GM23338 (cell line): ENCODE measurements at regions not wholly inside any gene's neighbourhood (a gene's known extent, or its start where the extent isn't known, plus 50 kb on each side); places are given as distances from the start of the nearest gene placed in this dataset.

Source experiments
- ATAC-seq: fragments of 200-7000 bp; cut with Tn5 transposase; 3 replicates; pipeline ENCODE4 v1.9.1; 2020
- DNase-seq: peaks from one replicate; pipeline ENCODE4 v3.0.0-alpha.2; 2015; ENCODE audit warnings: low spot score
- H2AFZ ChIP-seq: fragments of 200-600 bp; sonication (generic); 2 replicates; pipeline ENCODE4 v1.8.0; 2016; ENCODE audit warnings: antibody characterized with exemption, mild to moderate bottlenecking, moderate library complexity
- H3F3A ChIP-seq: fragments of 200-600 bp; sonication (generic); replicated peaks from 2 replicates; pipeline ENCODE4 v1.8.0; 2017; ENCODE audit warnings: antibody characterized with exemption, mixed run types, low read depth
- H3K27ac ChIP-seq: fragments of 200-600 bp; sonication (generic); 2 replicates; pipeline ENCODE4 v1.6.1; 2016; ENCODE audit warnings: low read depth
- H3K27me3 ChIP-seq: fragments of 200-600 bp; sonication (generic); 2 replicates; pipeline ENCODE4 v1.8.0; 2016; ENCODE audit warnings: mild to moderate bottlenecking, mixed run types, moderate library complexity; ENCODE audit not compliant: insufficient read depth
- H3K36me3 ChIP-seq: fragments of 200-600 bp; sonication (generic); 2 replicates; pipeline ENCODE4 v1.8.0; 2016; ENCODE audit warnings: mild to moderate bottlenecking; ENCODE audit not compliant: insufficient read depth
- H3K4me1 ChIP-seq: fragments of 200-600 bp; sonication (generic); 2 replicates; pipeline ENCODE4 v1.8.0; 2016; ENCODE audit warnings: mild to moderate bottlenecking, moderate library complexity; ENCODE audit not compliant: insufficient read depth
- H3K4me2 ChIP-seq: fragments of 200-600 bp; sonication (generic); 2 replicates; pipeline ENCODE4 v1.7.1; 2017; ENCODE audit warnings: mixed run types
- H3K4me3 ChIP-seq: fragments of 200-600 bp; sonication (generic); 2 replicates; pipeline ENCODE4 v1.6.1; 2016; ENCODE audit warnings: mixed run types
- H3K79me2 ChIP-seq: fragments of 200-600 bp; sonication (generic); replicated peaks from 2 replicates; pipeline ENCODE4 v1.8.0; 2017; ENCODE audit warnings: mild to moderate bottlenecking; ENCODE audit not compliant: insufficient read depth
- H3K9me2 ChIP-seq: fragments of 200-600 bp; sonication (generic); 2 replicates; pipeline ENCODE4 v1.8.0; 2017; ENCODE audit not compliant: insufficient read depth
- H4K20me1 ChIP-seq: fragments of 200-600 bp; sonication (generic); replicated peaks from 2 replicates; pipeline ENCODE4 v1.8.0; 2017; ENCODE audit warnings: mild to moderate bottlenecking; ENCODE audit not compliant: insufficient read depth
- H3K27ac Mint-ChIP-seq: 2 replicates; pipeline ENCODE4 v1.8.0; 2020; ENCODE audit warnings: inconsistent platforms, mild to moderate bottlenecking, moderate library complexity, mixed read lengths
- H3K27me3 Mint-ChIP-seq: 3 replicates; pipeline ENCODE4 v1.8.0; 2022; ENCODE audit warnings: low read depth, mild to moderate bottlenecking, moderate library complexity, mixed read lengths, inconsistent platforms; ENCODE audit not compliant: insufficient read depth, poor library complexity
- H3K36me3 Mint-ChIP-seq: 3 replicates; pipeline ENCODE4 v1.8.0; 2021; ENCODE audit warnings: low read depth, mild to moderate bottlenecking, inconsistent platforms, moderate library complexity, mixed read lengths
- H3K4me1 Mint-ChIP-seq: 3 replicates; pipeline ENCODE4 v1.8.0; 2020; ENCODE audit warnings: mild to moderate bottlenecking, inconsistent platforms, mixed read lengths
- H3K4me3 Mint-ChIP-seq: 3 replicates; pipeline ENCODE4 v1.8.0; 2021; ENCODE audit warnings: moderate library complexity, mild to moderate bottlenecking, inconsistent platforms, mixed read lengths
- H3K9me3 Mint-ChIP-seq: 3 replicates; pipeline ENCODE4 v1.8.0; 2020; ENCODE audit warnings: moderate library complexity, mild to moderate bottlenecking, inconsistent platforms, mixed read lengths
- EZH2 ChIP-seq: fragments of 200-600 bp; sonication (generic); IDR thresholded peaks from one replicate; pipeline ENCODE4 v1.8.0; 2017; ENCODE audit warnings: antibody characterized with exemption, mild to moderate bottlenecking, low read depth; ENCODE audit not compliant: unreplicated experiment
- EZH2phosphoT487 ChIP-seq: fragments of 200-600 bp; sonication (generic); IDR thresholded peaks from one replicate; pipeline ENCODE4 v1.8.1; 2018; ENCODE audit warnings: antibody characterized with exemption; ENCODE audit not compliant: unreplicated experiment
- JUNB ChIP-seq: IDR thresholded peaks from one replicate; pipeline ENCODE4 v1.6.1; 2016; ENCODE audit warnings: antibody characterized with exemption; ENCODE audit not compliant: unreplicated experiment
- NANOG ChIP-seq: IDR thresholded peaks from 2 replicates; pipeline ENCODE4 v1.6.1; 2016; ENCODE audit warnings: antibody characterized with exemption, borderline replicate concordance
- POLR2AphosphoS5 ChIP-seq: IDR thresholded peaks from 2 replicates; pipeline ENCODE4 v1.6.1; 2016; ENCODE audit warnings: antibody characterized with exemption, low read depth
- STAT1 ChIP-seq: IDR thresholded peaks from one replicate; pipeline ENCODE4 v1.6.1; 2016; ENCODE audit warnings: antibody characterized with exemption; ENCODE audit not compliant: unreplicated experiment
- ZNF114 ChIP-seq: fragments of 250-450 bp; sonication (Bioruptor Pico); IDR thresholded peaks from 2 replicates; pipeline ENCODE4 v1.5.0; 2020; ENCODE audit warnings: mild to moderate bottlenecking, moderate library complexity
- ZNF331 ChIP-seq: fragments of 250-450 bp; sonication (Bioruptor Pico); IDR thresholded peaks from 2 replicates; pipeline ENCODE4 v1.5.0; 2020; ENCODE audit warnings: low read depth, mild to moderate bottlenecking, moderate library complexity
- TF ChIP-seq, protein P1 (sequence below): fragments of 250-450 bp; sonication (Bioruptor Pico); IDR thresholded peaks from 2 replicates; pipeline ENCODE4 v1.5.0; 2020; ENCODE audit warnings: mild to moderate bottlenecking, moderate library complexity
- TF ChIP-seq, protein P2 (sequence below): IDR thresholded peaks from one replicate; pipeline ENCODE4 v1.6.1; 2018; ENCODE audit warnings: antibody characterized with exemption; ENCODE audit not compliant: unreplicated experiment

DNA sequence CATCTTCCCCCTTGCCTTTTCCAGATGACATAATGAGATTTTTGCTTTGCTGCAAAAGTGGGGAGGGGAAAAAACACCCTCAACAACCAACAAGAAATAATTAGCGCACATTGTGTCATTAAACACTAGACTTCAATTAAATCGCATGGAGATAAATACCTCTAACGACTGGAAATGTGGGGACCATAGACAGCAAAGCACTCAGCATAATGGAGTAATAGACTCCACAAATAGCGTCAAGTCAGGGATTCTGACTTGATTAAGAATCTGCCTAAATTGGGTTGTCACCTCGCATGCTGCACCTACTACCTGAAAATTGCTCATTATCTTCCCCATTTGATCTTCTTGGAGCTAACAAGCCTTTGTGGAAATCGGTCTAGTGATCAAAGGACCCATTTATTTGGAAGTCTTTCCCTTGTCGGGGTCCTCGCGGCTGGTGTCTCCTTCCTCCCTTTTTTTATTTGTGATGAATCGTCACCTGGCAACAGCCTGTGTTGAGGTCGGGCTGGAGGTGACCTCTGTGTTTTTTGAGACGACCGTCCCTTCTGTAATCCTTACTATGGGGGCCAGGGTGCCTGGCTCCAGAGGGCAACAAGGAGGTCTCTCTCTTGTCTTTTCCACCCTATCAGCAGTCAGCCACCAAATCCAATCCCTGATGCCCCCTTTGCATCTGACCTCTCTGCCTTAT is 75.3 kb upstream of the IGSF21 start:
- Histone ChIP-seq H3K36me3 (no peaks in the 10 kb centered on the region), H3K27me3 (no peaks in the 10 kb centered on the region), H3K79me2 (no peaks in the 10 kb centered on the region), H4K20me1 (no peaks in the 10 kb centered on the region), H3K9me2 (no peaks in the 10 kb centered on the region), H3K4me3 (no peak overlapping the region), H2AFZ (no peak overlapping the region), H3K4me2 (no peak overlapping the region), H3K4me1 (no peaks in the 10 kb centered on the region), H3K27ac (no peak overlapping the region), H3F3A (no peaks in the 10 kb centered on the region)
- H3K9me3 Mint-ChIP-seq: no peaks in the 10 kb centered on the region
- no peaks in the 10 kb centered on the region for H3K36me3 Mint-ChIP-seq
- TF ChIP-seq EZH2phosphoT487 (no peak), POLR2AphosphoS5 (no peak), JUNB (no peak), ZNF114 (CRISPR knock-in tag) (no peak), NANOG (no peak), ZNF331 (CRISPR knock-in tag) (no peak)
- DNase-seq: no peak
- peaks cover 13% of the 10 kb centered on the region for H3K27me3 Mint-ChIP-seq
- no peak overlapping the region for H3K4me3 Mint-ChIP-seq
- H3K27ac Mint-ChIP-seq: no peak overlapping the region
- ATAC-seq: no peak
- H3K4me1 Mint-ChIP-seq: no peaks in the 10 kb centered on the region; the same call in 2 of the 3 replicates

DNA sequence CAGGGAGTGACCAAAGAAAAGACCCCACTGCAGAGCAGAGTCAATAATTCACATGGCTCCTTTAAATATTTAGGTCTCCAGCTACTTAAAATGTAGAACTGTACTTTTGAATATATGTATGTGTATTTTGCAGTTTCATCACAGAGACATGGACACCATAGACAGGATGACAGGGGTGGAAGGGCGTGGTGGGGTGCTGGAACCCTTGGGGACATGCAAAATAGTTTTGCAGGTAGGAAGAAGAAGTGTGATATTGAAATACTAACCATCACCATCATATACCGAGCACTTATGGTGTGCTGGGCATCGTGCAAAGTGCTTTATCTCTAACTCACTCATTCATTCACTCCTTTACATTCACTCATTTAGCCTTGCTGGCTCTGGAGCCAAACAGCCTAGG is 72.5 kb upstream of the IGSF21 start:
- H3K4me1 ChIP-seq: no peaks in the 10 kb centered on the region
- Mint-ChIP-seq H3K27ac (no peak overlapping the region), H3K36me3 (no peaks in the 10 kb centered on the region), H3K9me3 (no peaks in the 10 kb centered on the region), H3K4me1 (no peaks in the 10 kb centered on the region; the same call in 2 of the 3 replicates), H3K27me3 (peaks cover 2% of the 10 kb centered on the region), H3K4me3 (no peak overlapping the region)
- ATAC-seq (no peak), DNase-seq (no peak)
- H3F3A ChIP-seq: no peaks in the 10 kb centered on the region
- H3K27me3 ChIP-seq: 0 out of 2 replicates have a peak, but pooled peaks cover 4% of the 10 kb centered on the region
- no peaks in the 10 kb centered on the region for H3K9me2 ChIP-seq
- H4K20me1 ChIP-seq: no peaks in the 10 kb centered on the region
- H3K4me3 ChIP-seq: no peak overlapping the region
- no peaks in the 10 kb centered on the region for H3K79me2 ChIP-seq
- H2AFZ ChIP-seq: no peak overlapping the region
- H3K4me2 ChIP-seq: no peak overlapping the region
- TF ChIP-seq POLR2AphosphoS5: no peak
- no peak for TF ChIP-seq ZNF331 (CRISPR knock-in tag)
- no peak for TF ChIP-seq STAT1
- TF ChIP-seq NANOG: no peak
- TF ChIP-seq, protein P1, sequence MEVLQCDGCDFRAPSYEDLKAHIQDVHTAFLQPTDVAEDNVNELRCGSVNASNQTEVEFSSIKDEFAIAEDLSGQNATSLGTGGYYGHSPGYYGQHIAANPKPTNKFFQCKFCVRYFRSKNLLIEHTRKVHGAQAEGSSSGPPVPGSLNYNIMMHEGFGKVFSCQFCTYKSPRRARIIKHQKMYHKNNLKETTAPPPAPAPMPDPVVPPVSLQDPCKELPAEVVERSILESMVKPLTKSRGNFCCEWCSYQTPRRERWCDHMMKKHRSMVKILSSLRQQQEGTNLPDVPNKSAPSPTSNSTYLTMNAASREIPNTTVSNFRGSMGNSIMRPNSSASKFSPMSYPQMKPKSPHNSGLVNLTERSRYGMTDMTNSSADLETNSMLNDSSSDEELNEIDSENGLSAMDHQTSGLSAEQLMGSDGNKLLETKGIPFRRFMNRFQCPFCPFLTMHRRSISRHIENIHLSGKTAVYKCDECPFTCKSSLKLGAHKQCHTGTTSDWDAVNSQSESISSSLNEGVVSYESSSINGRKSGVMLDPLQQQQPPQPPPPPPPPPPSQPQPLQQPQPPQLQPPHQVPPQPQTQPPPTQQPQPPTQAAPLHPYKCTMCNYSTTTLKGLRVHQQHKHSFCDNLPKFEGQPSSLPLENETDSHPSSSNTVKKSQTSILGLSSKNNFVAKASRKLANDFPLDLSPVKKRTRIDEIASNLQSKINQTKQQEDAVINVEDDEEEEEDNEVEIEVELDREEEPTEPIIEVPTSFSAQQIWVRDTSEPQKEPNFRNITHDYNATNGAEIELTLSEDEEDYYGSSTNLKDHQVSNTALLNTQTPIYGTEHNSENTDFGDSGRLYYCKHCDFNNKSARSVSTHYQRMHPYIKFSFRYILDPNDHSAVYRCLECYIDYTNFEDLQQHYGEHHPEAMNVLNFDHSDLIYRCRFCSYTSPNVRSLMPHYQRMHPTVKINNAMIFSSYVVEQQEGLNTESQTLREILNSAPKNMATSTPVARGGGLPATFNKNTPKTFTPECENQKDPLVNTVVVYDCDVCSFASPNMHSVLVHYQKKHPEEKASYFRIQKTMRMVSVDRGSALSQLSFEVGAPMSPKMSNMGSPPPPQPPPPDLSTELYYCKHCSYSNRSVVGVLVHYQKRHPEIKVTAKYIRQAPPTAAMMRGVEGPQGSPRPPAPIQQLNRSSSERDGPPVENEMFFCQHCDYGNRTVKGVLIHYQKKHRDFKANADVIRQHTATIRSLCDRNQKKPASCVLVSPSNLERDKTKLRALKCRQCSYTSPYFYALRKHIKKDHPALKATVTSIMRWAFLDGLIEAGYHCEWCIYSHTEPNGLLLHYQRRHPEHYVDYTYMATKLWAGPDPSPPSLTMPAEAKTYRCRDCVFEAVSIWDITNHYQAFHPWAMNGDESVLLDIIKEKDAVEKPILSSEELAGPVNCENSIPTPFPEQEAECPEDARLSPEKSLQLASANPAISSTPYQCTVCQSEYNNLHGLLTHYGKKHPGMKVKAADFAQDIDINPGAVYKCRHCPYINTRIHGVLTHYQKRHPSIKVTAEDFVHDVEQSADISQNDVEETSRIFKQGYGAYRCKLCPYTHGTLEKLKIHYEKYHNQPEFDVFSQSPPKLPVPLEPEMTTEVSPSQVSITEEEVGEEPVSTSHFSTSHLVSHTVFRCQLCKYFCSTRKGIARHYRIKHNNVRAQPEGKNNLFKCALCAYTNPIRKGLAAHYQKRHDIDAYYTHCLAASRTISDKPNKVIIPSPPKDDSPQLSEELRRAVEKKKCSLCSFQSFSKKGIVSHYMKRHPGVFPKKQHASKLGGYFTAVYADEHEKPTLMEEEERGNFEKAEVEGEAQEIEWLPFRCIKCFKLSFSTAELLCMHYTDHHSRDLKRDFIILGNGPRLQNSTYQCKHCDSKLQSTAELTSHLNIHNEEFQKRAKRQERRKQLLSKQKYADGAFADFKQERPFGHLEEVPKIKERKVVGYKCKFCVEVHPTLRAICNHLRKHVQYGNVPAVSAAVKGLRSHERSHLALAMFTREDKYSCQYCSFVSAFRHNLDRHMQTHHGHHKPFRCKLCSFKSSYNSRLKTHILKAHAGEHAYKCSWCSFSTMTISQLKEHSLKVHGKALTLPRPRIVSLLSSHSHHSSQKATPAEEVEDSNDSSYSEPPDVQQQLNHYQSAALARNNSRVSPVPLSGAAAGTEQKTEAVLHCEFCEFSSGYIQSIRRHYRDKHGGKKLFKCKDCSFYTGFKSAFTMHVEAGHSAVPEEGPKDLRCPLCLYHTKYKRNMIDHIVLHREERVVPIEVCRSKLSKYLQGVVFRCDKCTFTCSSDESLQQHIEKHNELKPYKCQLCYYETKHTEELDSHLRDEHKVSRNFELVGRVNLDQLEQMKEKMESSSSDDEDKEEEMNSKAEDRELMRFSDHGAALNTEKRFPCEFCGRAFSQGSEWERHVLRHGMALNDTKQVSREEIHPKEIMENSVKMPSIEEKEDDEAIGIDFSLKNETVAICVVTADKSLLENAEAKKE (CRISPR knock-in tag): no peak
- TF ChIP-seq EZH2: no peak
- TF ChIP-seq, protein P2, sequence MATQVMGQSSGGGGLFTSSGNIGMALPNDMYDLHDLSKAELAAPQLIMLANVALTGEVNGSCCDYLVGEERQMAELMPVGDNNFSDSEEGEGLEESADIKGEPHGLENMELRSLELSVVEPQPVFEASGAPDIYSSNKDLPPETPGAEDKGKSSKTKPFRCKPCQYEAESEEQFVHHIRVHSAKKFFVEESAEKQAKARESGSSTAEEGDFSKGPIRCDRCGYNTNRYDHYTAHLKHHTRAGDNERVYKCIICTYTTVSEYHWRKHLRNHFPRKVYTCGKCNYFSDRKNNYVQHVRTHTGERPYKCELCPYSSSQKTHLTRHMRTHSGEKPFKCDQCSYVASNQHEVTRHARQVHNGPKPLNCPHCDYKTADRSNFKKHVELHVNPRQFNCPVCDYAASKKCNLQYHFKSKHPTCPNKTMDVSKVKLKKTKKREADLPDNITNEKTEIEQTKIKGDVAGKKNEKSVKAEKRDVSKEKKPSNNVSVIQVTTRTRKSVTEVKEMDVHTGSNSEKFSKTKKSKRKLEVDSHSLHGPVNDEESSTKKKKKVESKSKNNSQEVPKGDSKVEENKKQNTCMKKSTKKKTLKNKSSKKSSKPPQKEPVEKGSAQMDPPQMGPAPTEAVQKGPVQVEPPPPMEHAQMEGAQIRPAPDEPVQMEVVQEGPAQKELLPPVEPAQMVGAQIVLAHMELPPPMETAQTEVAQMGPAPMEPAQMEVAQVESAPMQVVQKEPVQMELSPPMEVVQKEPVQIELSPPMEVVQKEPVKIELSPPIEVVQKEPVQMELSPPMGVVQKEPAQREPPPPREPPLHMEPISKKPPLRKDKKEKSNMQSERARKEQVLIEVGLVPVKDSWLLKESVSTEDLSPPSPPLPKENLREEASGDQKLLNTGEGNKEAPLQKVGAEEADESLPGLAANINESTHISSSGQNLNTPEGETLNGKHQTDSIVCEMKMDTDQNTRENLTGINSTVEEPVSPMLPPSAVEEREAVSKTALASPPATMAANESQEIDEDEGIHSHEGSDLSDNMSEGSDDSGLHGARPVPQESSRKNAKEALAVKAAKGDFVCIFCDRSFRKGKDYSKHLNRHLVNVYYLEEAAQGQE: no peak
- no peak for TF ChIP-seq JUNB
- no peak overlapping the region for H3K27ac ChIP-seq
- no peaks in the 10 kb centered on the region for H3K36me3 ChIP-seq
